B cell (primary cell): ENCODE measurements at regions not wholly inside any gene's neighbourhood (a gene's known extent, or its start where the extent isn't known, plus 50 kb on each side); places are given as distances from the start of the nearest gene placed in this dataset.

ENCODE experiments used
- ATAC-seq: fragments of 200-7000 bp; cut with Tn5 transposase; one replicate; pipeline ENCODE4 v1.10.0; 2021; ENCODE audit warnings: low read depth, mild to moderate bottlenecking, moderate number of reproducible peaks, moderate library complexity
- CTCF ChIA-PET: fragments of 350-600 bp; sonication (Branson Sonifier 250); formaldehyde crosslinking; loops from one replicate; lab custom pipeline; 2021; ENCODE audit warnings: antibody characterized with exemption, inconsistent platforms; lab: Charles Lee
- POLR2A ChIA-PET: fragments of 350-600 bp; sonication (Branson Sonifier 250); formaldehyde crosslinking; loops from one replicate; lab custom pipeline; 2021; ENCODE audit warnings: antibody characterized with exemption; lab: Charles Lee
- DNase-seq: peaks from one replicate; pipeline ENCODE4 v3.0.0; 2013
- H2AFZ ChIP-seq: 2 replicates; pipeline ENCODE4 v1.6.1; 2012; ENCODE audit warnings: mild to moderate bottlenecking, low read depth, low read length; ENCODE audit not compliant: insufficient read depth, poor library complexity, severe bottlenecking
- H3K27ac ChIP-seq, 2 donors: 1 replicate in 1 of 2; 2 replicates in 1 of 2; pipeline ENCODE4 v1.5.1; 2012 to 2013; ENCODE audit warnings: low read length in 2 of 2, mild to moderate bottlenecking in 2 of 2, moderate library complexity in 1 of 2
- H3K27me3 ChIP-seq, 4 experiments: fragments of 200-600 bp in 1 of 4; sonication (generic) in 1 of 4; replicated peaks in 1 of 4; 1 replicate in 2 of 4; 2 replicates in 2 of 4; pipeline versions ENCODE4 v1.6.1 to v1.7.0; 2013 to 2016; ENCODE audit warnings: low read length in 3 of 4, mild to moderate bottlenecking in 2 of 4, mixed read lengths in 1 of 4, moderate library complexity in 1 of 4; ENCODE audit not compliant: insufficient read depth in 4 of 4, control insufficient read depth in 3 of 4; ENCODE audit errors: control extremely low read depth in 1 of 4
- H3K36me3 ChIP-seq, 2 experiments: replicated peaks in 1 of 2; 1 replicate in 1 of 2; 2 replicates in 1 of 2; pipeline versions ENCODE4 v1.6.1 to v1.7.1; 2013; ENCODE audit warnings: low read length in 1 of 2; ENCODE audit not compliant: insufficient read depth in 2 of 2, control insufficient read depth in 1 of 2; ENCODE audit errors: control extremely low read depth in 1 of 2, extremely low read depth in 1 of 2
- H3K4me1 ChIP-seq, 2 donors: fragments of 200-600 bp in 1 of 2; sonication (generic) in 1 of 2; 1 replicate in 1 of 2; 2 replicates in 1 of 2; pipeline versions ENCODE4 v1.5.1 to v1.6.1; 2013 to 2017; ENCODE audit warnings: low read length in 2 of 2; ENCODE audit not compliant: control insufficient read depth in 2 of 2, insufficient read depth in 2 of 2
- H3K4me2 ChIP-seq: replicated peaks from 2 replicates; pipeline ENCODE3; 2012; ENCODE audit warnings: mild to moderate bottlenecking, low read depth, low read length; ENCODE audit not compliant: poor library complexity, severe bottlenecking
- H3K4me3 ChIP-seq, 5 experiments: fragments of 200-600 bp in 1 of 5; sonication (generic) in 1 of 5; 1 replicate in 3 of 5; 2 replicates in 2 of 5; pipeline versions ENCODE4 v1.5.1 to v1.7.0; 2011 to 2016; ENCODE audit warnings: low read length in 4 of 5, mild to moderate bottlenecking in 4 of 5, low read depth in 2 of 5, control low read depth in 1 of 5, moderate library complexity in 1 of 5; ENCODE audit not compliant: insufficient read depth in 1 of 5; ENCODE audit errors: control extremely low read depth in 1 of 5, extremely low read depth in 1 of 5
- H3K79me2 ChIP-seq: fragments of 200-600 bp; sonication (generic); one replicate; pipeline ENCODE4 v1.6.0; 2016; ENCODE audit warnings: low read length; ENCODE audit not compliant: control insufficient read depth, insufficient read depth
- H3K9ac ChIP-seq: fragments of 200-600 bp; sonication (generic); 2 replicates; pipeline ENCODE4 v1.6.1; 2017; ENCODE audit warnings: mild to moderate bottlenecking, low read length, moderate library complexity
- H3K9me3 ChIP-seq, 3 donors: one replicate each; pipeline versions ENCODE4 v1.6.1 to v1.7.1; 2013; ENCODE audit warnings: low read length in 2 of 3; ENCODE audit not compliant: control insufficient read depth in 2 of 3, insufficient read depth in 1 of 3; ENCODE audit errors: control extremely low read depth in 1 of 3
- H4K20me1 ChIP-seq: 2 replicates; pipeline ENCODE4 v1.6.0; 2012; ENCODE audit warnings: mild to moderate bottlenecking, low read length; ENCODE audit not compliant: insufficient read depth, control insufficient read depth, poor library complexity, severe bottlenecking
- H3K27ac Mint-ChIP-seq: one replicate; pipeline ENCODE4 v1.8.0; 2021; ENCODE audit warnings: mixed read lengths
- H3K27me3 Mint-ChIP-seq: one replicate; pipeline ENCODE4 v1.8.0; 2021; ENCODE audit warnings: mixed read lengths
- H3K4me1 Mint-ChIP-seq: one replicate; pipeline ENCODE4 v1.8.0; 2021; ENCODE audit warnings: mixed read lengths
- H3K4me3 Mint-ChIP-seq: one replicate; pipeline ENCODE4 v1.8.0; 2021; ENCODE audit warnings: mixed read lengths
- H3K9me3 Mint-ChIP-seq: one replicate; pipeline ENCODE4 v1.8.0; 2022; ENCODE audit warnings: mixed read lengths; ENCODE audit not compliant: insufficient read depth
- CTCF ChIP-seq: fragments of 200-600 bp; IDR thresholded peaks from one replicate; pipeline ENCODE4 v1.8.0; 2022; ENCODE audit warnings: antibody characterized with exemption, mild to moderate bottlenecking
- EZH2 ChIP-seq: IDR thresholded peaks from 2 replicates; pipeline ENCODE4 v1.6.1; 2012; ENCODE audit warnings: borderline replicate concordance, low read depth, mild to moderate bottlenecking, moderate library complexity, low read length; ENCODE audit not compliant: insufficient read depth, poor library complexity, severe bottlenecking
- WGBS: methylation state at CpG from one replicate; pipeline ENCODE4 v1.1.5; 2013; ENCODE audit warnings: missing lambda C conversion rate; ENCODE audit not compliant: insufficient coverage; 5-methylcytosine and 5-hydroxymethylcytosine counted together
- intact Hi-C: fragments of 100-400 bp; cut with micrococcal nuclease; formaldehyde crosslinking; loops from one replicate; pipeline ENCODE4 v1.10.0; 2022

GRCh38 chr12:107228076-107228475 is 134.7 kb upstream of the CRY1 start:
- no peaks in the 10 kb centered on the region for H3K9me3 Mint-ChIP-seq
- no peak overlapping the region for H3K4me3 Mint-ChIP-seq
- Histone ChIP-seq H3K4me3 (no peak overlapping the region), H3K9me3 (peaks cover 0 to 3% (median 0%) of the 10 kb centered on the region in 3 donors), H2AFZ (no peak overlapping the region), H3K4me1 (no peaks in the 10 kb centered on the region), H3K27me3 (no peaks in the 10 kb centered on the region), H4K20me1 (no peaks in the 10 kb centered on the region), H3K9ac (no peak overlapping the region), H3K79me2 (no peaks in the 10 kb centered on the region), H3K36me3 (no peaks in the 10 kb centered on the region), H3K27ac (no peak overlapping the region), H3K4me2 (no peak overlapping the region)
- no peaks in the 10 kb centered on the region for H3K4me1 Mint-ChIP-seq
- TF ChIP-seq EZH2 (no peak), CTCF (no peak)
- no peak for DNase-seq
- ChIA-PET POLR2A (interaction anchor here (0.7 kb wide), 1 partner anchor 977 kb away, joined by 4 read pairs; no protein-coding TSS in a partner anchor), CTCF (no interaction called here)
- peaks cover 9% of the 10 kb centered on the region for H3K27me3 Mint-ChIP-seq
- no peak overlapping the region for H3K27ac Mint-ChIP-seq
- intact Hi-C loops = no loop called here
- ATAC-seq = no peak
- 89% methylated on average over 4 of the region's 4 CpGs for WGBS

GRCh38 chr12:107229827-107230226 is 136.5 kb upstream of the CRY1 start:
- H3K36me3 ChIP-seq = no peaks in the 10 kb centered on the region
- H3K4me1 Mint-ChIP-seq = no peaks in the 10 kb centered on the region
- CTCF ChIA-PET = no interaction called here
- H3K27me3 Mint-ChIP-seq = peaks cover 9% of the 10 kb centered on the region
- H3K4me1 ChIP-seq = no peaks in the 10 kb centered on the region
- no peaks in the 10 kb centered on the region for H3K9me3 Mint-ChIP-seq
- no peaks in the 10 kb centered on the region for H3K79me2 ChIP-seq
- no peak overlapping the region for H3K4me2 ChIP-seq
- H3K27me3 ChIP-seq = no peaks in the 10 kb centered on the region
- H3K9ac ChIP-seq = no peak overlapping the region
- no peak overlapping the region for H3K27ac Mint-ChIP-seq
- POLR2A ChIA-PET = no interaction called here
- ATAC-seq (no peak), DNase-seq (no peak)
- no peak overlapping the region for H3K27ac ChIP-seq
- H4K20me1 ChIP-seq = no peaks in the 10 kb centered on the region
- WGBS = no CpG with 5 or more reads among the region's 5 CpGs
- no peak overlapping the region for H3K4me3 ChIP-seq
- intact Hi-C loops = no loop called here
- TF ChIP-seq CTCF (no peak), EZH2 (no peak)
- no peak overlapping the region for H3K4me3 Mint-ChIP-seq
- peaks cover 0 to 3% (median 0%) of the 10 kb centered on the region in 3 donors for H3K9me3 ChIP-seq
- H2AFZ ChIP-seq = no peak overlapping the region
